Endothelial cell of umbilical vein (primary cell): ENCODE measurements at regions not wholly inside any gene's neighbourhood (a gene's known extent, or its start where the extent isn't known, plus 50 kb on each side); places are given as distances from the start of the nearest gene placed in this dataset.

Source experiments
- BruUV-seq: library from RNA; stranded (reverse); fragments of 400-500 nt; replicated peaks from 2 replicates; lab custom pipeline; 2021; lab: Mats Ljungman, UMichigan
- CTCF ChIA-PET: fragments of 300-600, 350-600 bp; sonication (Branson Sonifier 250); formaldehyde crosslinking; loops from one replicate; lab custom pipeline; 2021; ENCODE audit warnings: antibody characterized with exemption, inconsistent platforms; lab: Charles Lee
- POLR2A ChIA-PET: fragments of 300-600, 350-600 bp; sonication (Branson Sonifier 250); formaldehyde crosslinking; loops from one replicate; lab custom pipeline; 2021; ENCODE audit warnings: antibody characterized with exemption, inconsistent platforms; lab: Charles Lee
- DNase-seq: peaks from one replicate; pipeline ENCODE4 v3.0.0-alpha.2; 2011; ENCODE audit warnings: low read depth, low spot score
- FAIRE-seq: peaks from 2 replicates; lab custom pipeline; 2011; peaks lifted over from hg19 to GRCh38; lab: Jason Lieb, UNC
- H2AFZ ChIP-seq: 2 replicates; pipeline ENCODE4 v1.6.0; 2012; ENCODE audit warnings: low read depth, low read length, control low read depth, inconsistent platforms
- H3K27ac ChIP-seq: 2 replicates; pipeline ENCODE4 v1.5.1; 2011; ENCODE audit warnings: low read depth, mild to moderate bottlenecking, control low read depth, low read length, moderate library complexity; ENCODE audit not compliant: insufficient read depth
- H3K27me3 ChIP-seq, 2 experiments: 2 replicates each; pipeline versions ENCODE4 v1.6.0 to v1.6.1; 2011; ENCODE audit warnings: low read length in 2 of 2, mixed read lengths in 1 of 2; ENCODE audit not compliant: control insufficient read depth in 2 of 2, insufficient read depth in 2 of 2
- H3K36me3 ChIP-seq, 2 experiments: 2 replicates in 1 of 2; 3 replicates in 1 of 2; pipeline ENCODE4 v1.5.1; 2011; ENCODE audit warnings: low read length in 2 of 2, mild to moderate bottlenecking in 1 of 2, moderate library complexity in 1 of 2; ENCODE audit not compliant: control insufficient read depth in 2 of 2, insufficient read depth in 2 of 2; ENCODE audit errors: extremely low read depth in 1 of 2
- H3K4me1 ChIP-seq: 3 replicates; pipeline ENCODE4 v1.5.1; 2011; ENCODE audit warnings: mild to moderate bottlenecking, low read length; ENCODE audit not compliant: control insufficient read depth, insufficient read depth; ENCODE audit errors: extremely low read depth
- H3K4me2 ChIP-seq: 2 replicates; pipeline ENCODE4 v1.6.1; 2011; ENCODE audit warnings: low read length, control low read depth, mixed read lengths; ENCODE audit not compliant: insufficient read depth
- H3K4me3 ChIP-seq, 3 experiments: fragments of 200-600 bp in 1 of 3; sonication (generic), shearing (Covaris generic) in 1 of 3; replicated peaks in 1 of 3; 2 replicates each; pipeline ENCODE4 v1.5.1; 2011 to 2016; ENCODE audit warnings: control low read depth in 3 of 3, low read length in 3 of 3, mild to moderate bottlenecking in 2 of 3, inconsistent platforms in 1 of 3, low read depth in 1 of 3, moderate library complexity in 1 of 3; ENCODE audit not compliant: insufficient read depth in 1 of 3
- H3K79me2 ChIP-seq: 2 replicates; pipeline ENCODE4 v1.6.0; 2012; ENCODE audit warnings: low read length, inconsistent platforms; ENCODE audit not compliant: control insufficient read depth, insufficient read depth
- H3K9ac ChIP-seq: replicated peaks from 2 replicates; pipeline ENCODE3; 2011; ENCODE audit warnings: low read length, control low read depth; ENCODE audit not compliant: insufficient read depth; ENCODE audit errors: extremely low read depth
- H3K9me1 ChIP-seq: replicated peaks from 3 replicates; pipeline ENCODE4 v1.6.0; 2011; ENCODE audit warnings: mild to moderate bottlenecking, low read length; ENCODE audit not compliant: control insufficient read depth, insufficient read depth; ENCODE audit errors: extremely low read depth
- H3K9me3 ChIP-seq: replicated peaks from 2 replicates; pipeline ENCODE4 v1.5.1; 2012; ENCODE audit warnings: low read length, inconsistent platforms; ENCODE audit not compliant: control insufficient read depth, insufficient read depth
- H4K20me1 ChIP-seq: replicated peaks from 2 replicates; pipeline ENCODE3; 2011; ENCODE audit warnings: mild to moderate bottlenecking, low read length; ENCODE audit not compliant: control insufficient read depth, insufficient read depth; ENCODE audit errors: extremely low read depth
- CTCF ChIP-seq, 2 donors: IDR thresholded peaks; 1 replicate in 1 of 2; 2 replicates in 1 of 2; pipeline ENCODE4 v1.5.1; 2011; ENCODE audit warnings: low read length in 2 of 2, mild to moderate bottlenecking in 2 of 2, moderate library complexity in 2 of 2, control low read depth in 1 of 2, inconsistent platforms in 1 of 2, low read depth in 1 of 2; ENCODE audit not compliant: insufficient read depth in 1 of 2; ENCODE audit errors: extremely low read depth in 1 of 2
- EZH2 ChIP-seq: IDR thresholded peaks from 2 replicates; pipeline ENCODE4 v1.6.1; 2012; ENCODE audit warnings: borderline replicate concordance, low read depth, mild to moderate bottlenecking, moderate library complexity, low read length, inconsistent platforms; ENCODE audit not compliant: severe bottlenecking
- FOS ChIP-seq: IDR thresholded peaks from 2 replicates; pipeline ENCODE4 v1.6.1; 2011; ENCODE audit warnings: mild to moderate bottlenecking, low read length, moderate library complexity, borderline replicate concordance; ENCODE audit not compliant: insufficient read depth
- GATA2 ChIP-seq: IDR thresholded peaks from 2 replicates; pipeline ENCODE4 v1.7.0; 2011; ENCODE audit warnings: low read depth, mild to moderate bottlenecking, moderate library complexity, mixed read lengths, low read length; ENCODE audit not compliant: insufficient read length, insufficient read depth
- JUN ChIP-seq: IDR thresholded peaks from 2 replicates; pipeline ENCODE4 v1.6.1; 2011; ENCODE audit warnings: borderline replicate concordance, low read depth; ENCODE audit not compliant: insufficient read length, insufficient read depth
- MAX ChIP-seq: IDR thresholded peaks from 2 replicates; pipeline ENCODE4 v1.6.1; 2011; ENCODE audit not compliant: insufficient read depth, insufficient read length
- MYC ChIP-seq: IDR thresholded peaks from one replicate; pipeline ENCODE4 v1.6.1; 2011; ENCODE audit warnings: mild to moderate bottlenecking, low read depth, low read length
- POLR2A ChIP-seq: IDR thresholded peaks from 2 replicates; pipeline ENCODE4 v1.6.1; 2012; ENCODE audit warnings: low read depth, mild to moderate bottlenecking, control low read depth, low read length
- POLR2AphosphoS5 ChIP-seq: IDR thresholded peaks from 2 replicates; pipeline ENCODE4 v1.6.1; 2012; ENCODE audit warnings: low read depth, mild to moderate bottlenecking, control low read depth, low read length, moderate library complexity; ENCODE audit not compliant: insufficient read depth
- dilution Hi-C: fragments of 300-500 bp; cut with MboI; formaldehyde crosslinking; loops from one replicate; pipeline ENCODE4 v1.15.0; 2019; ENCODE audit warnings: low sequenced_read_pairs; ENCODE audit not compliant: extremely low pct_ligation_motif_present
- intact Hi-C: fragments of 100-400 bp; cut with micrococcal nuclease; formaldehyde crosslinking; loops from one replicate; pipeline ENCODE4 v1.10.0; 2022

- H3K4me1 ChIP-seq: peaks cover 13% of the 10 kb centered on the region
- no peak overlapping the region for H3K4me3 ChIP-seq
- no peaks in the 10 kb centered on the region for H3K36me3 ChIP-seq
- dilution Hi-C loops: no loop called here
- intact Hi-C loops: no loop called here
- BruUV-seq: no TSS peak
- no peaks in the 10 kb centered on the region for H4K20me1 ChIP-seq
- no peaks in the 10 kb centered on the region for H3K79me2 ChIP-seq
- CTCF ChIA-PET: no interaction called here
- FAIRE-seq (no peak), DNase-seq (no peak)
- H3K9ac ChIP-seq: no peak overlapping the region
- no peaks in the 10 kb centered on the region for H3K27me3 ChIP-seq
- POLR2A ChIA-PET: no interaction called here
- H3K4me2 ChIP-seq: no peak overlapping the region
- H3K9me3 ChIP-seq: no peaks in the 10 kb centered on the region
- H2AFZ ChIP-seq: no peak overlapping the region
- no peak for TF ChIP-seq MAX
- no peak for TF ChIP-seq FOS
- no peak for TF ChIP-seq POLR2AphosphoS5
- no peak for TF ChIP-seq CTCF (IDR thresholded peaks at IDR 0.05; ENCODE audit: extremely low read depth in 1 of 2, insufficient read depth in 1 of 2, low read depth in 1 of 2, low read length in 2 of 2)
- no peak for TF ChIP-seq POLR2A
- TF ChIP-seq MYC: no peak
- TF ChIP-seq GATA2: no peak
- TF ChIP-seq EZH2: no peak
- TF ChIP-seq JUN: no peak
- no peak overlapping the region for H3K27ac ChIP-seq
- H3K9me1 ChIP-seq: no peaks in the 10 kb centered on the region
These were observed 71.9 kb upstream of the KRR1 start for GRCh38 chr12:75583355-75583754.
